Epithelial cell of proximal tubule (primary cell): ENCODE measurements at regions not wholly inside any gene's neighbourhood (a gene's known extent, or its start where the extent isn't known, plus 50 kb on each side); places are given as distances from the start of the nearest gene placed in this dataset.

ENCODE experiments used
- DNase-seq: peaks from one replicate; pipeline ENCODE4 v3.0.0-alpha.2; 2011; ENCODE audit warnings: low read depth
- H3K4me3 ChIP-seq: 2 replicates; pipeline ENCODE4 v1.5.1; 2011; ENCODE audit warnings: low read depth, mild to moderate bottlenecking, low read length
- TF ChIP-seq, protein P1 (sequence below): conservative IDR thresholded peaks from 2 replicates; pipeline ENCODE4 v1.5.1; 2012; ENCODE audit warnings: low read depth, mild to moderate bottlenecking, low read length

DNA sequence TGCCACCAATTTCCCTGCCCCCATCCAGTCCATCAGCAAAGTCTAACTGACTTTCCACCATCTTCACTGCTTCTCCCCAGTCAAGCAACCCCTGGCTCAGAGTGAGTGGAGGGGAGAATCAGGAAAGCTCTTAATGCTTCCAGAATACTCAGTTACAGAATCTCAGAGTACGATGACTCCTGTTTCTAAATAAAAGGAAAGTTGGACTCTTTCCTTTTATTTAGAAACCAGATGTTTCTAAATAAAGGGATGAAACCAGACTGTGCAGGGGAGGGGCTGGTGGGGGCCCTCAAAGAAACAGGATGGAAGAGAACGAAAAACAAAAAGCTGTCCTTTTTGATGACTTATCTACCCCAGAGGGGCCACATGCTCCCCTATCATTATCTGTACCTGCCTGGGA is 85.2 kb upstream of the PPM1J start:
- no peak overlapping the region for H3K4me3 ChIP-seq
- TF ChIP-seq, protein P1, sequence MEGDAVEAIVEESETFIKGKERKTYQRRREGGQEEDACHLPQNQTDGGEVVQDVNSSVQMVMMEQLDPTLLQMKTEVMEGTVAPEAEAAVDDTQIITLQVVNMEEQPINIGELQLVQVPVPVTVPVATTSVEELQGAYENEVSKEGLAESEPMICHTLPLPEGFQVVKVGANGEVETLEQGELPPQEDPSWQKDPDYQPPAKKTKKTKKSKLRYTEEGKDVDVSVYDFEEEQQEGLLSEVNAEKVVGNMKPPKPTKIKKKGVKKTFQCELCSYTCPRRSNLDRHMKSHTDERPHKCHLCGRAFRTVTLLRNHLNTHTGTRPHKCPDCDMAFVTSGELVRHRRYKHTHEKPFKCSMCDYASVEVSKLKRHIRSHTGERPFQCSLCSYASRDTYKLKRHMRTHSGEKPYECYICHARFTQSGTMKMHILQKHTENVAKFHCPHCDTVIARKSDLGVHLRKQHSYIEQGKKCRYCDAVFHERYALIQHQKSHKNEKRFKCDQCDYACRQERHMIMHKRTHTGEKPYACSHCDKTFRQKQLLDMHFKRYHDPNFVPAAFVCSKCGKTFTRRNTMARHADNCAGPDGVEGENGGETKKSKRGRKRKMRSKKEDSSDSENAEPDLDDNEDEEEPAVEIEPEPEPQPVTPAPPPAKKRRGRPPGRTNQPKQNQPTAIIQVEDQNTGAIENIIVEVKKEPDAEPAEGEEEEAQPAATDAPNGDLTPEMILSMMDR = no peak
- DNase-seq = no peak

DNA sequence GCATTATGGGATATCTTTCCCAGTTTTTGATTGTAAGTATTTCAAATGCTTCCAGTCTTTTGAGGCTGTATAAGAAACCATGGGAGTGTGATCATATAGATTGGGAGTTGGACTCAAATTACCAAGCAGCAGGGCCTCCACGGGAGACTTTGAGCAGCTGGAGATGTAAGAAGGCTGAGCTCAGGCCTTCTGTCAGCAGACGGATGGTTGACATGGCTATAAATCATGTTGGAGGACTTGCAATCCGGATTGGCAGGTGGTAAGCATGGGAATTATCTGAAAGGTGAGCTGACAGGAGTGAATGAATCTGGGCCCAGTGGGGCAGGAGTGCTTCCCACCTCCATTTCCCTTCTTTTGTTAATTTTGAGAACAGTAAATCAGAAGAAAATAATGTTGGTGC is 83.2 kb upstream of the PPM1J start:
- no peak overlapping the region for H3K4me3 ChIP-seq
- DNase-seq = no peak
- TF ChIP-seq, protein P1 = no peak

DNA sequence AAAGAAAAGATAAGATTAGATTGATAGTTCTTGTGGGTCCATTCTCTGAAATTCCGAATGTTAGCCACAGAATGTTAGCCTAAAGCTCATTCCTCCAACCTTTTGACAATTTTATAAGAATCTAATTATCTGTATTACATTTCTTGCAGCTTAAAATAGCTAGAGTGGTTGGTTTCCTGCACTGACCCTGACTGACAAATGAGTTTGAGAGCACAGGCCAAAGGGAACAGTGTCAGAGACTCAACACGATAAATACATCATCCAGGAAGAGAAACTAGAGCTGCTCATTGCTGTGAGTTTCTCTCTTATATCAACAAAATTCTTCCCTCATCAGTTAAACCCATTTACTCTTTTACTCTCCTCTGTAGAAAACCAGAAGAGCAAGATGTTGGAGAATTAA is 82.1 kb upstream of the PPM1J start:
- H3K4me3 ChIP-seq = no peak overlapping the region
- TF ChIP-seq, protein P1 = no peak
- no peak for DNase-seq

DNA sequence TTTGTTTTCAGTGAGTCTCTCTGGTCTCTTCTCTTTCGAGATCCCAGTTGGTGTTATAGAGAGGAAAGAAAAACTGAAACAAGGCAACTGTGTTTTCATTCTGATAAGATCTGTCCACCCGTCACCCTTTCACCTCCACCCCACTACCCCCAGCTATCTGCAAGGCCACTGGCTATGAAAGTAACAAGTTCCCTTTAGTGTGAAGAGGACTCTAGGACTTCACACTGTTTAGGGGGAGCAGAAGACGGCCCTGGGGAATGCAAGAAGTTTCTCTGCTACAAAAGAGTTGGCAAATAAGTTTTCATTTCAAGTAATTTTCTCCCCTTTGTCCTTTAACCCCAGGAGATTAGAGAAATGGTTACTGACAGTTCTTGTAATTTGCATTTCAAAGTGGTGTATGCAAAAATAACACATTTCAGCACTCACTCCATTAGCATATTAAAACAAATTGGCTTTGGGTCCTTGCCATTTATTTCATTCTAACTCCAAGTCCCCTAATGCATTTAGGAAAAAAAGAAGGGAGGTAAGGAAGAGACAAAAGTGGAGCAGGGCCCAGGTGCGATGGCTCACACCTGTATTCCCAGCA is 79.6 kb upstream of the PPM1J start:
- DNase-seq = no peak
- TF ChIP-seq, protein P1 = no peak
- no peak overlapping the region for H3K4me3 ChIP-seq

DNA sequence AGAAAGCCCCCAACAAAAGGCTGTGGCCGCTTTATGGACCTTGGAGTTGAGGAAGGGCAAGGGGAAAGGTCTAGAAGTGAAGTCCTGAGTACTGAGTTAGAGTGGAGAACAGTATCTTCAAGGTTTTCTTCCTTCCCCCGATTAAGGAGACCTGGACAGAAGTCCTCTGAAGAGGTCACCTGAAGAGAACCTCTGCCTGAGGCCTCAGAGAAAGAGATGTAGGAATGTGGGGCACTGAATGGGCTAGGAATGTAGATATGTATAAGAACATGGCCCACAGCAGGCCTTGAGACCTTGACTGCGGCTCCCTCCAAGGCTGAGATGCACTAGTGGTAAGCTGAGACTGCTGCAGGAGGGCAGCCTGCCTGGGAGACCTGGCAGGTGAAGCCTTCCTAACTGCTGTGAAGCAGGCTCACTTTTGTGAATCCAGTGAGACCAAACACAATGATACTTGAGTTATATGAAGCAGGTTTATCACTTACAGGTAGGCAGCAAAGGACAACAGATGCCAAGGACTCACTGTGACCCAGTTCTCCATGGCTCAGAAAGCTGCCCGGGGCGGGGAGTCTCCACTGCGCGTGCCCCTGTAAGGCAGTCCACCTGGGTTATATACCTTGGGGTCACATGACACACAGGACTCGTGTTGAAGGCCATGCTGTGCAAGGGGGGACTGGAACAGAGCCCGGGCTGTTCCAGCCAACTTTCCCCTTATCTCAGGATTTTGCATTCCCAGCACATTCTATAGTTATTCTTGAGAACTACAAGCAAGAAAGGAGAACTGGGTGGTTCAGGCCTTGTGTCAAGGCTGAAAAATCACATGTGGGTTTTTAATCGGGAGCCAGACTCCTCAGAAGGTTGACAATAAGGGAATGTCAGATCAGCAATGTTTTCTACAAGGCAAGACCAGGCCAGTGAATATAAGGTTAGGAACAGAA is 78.8 kb upstream of the PPM1J start:
- TF ChIP-seq, protein P1 = no peak
- no peak overlapping the region for H3K4me3 ChIP-seq
- no peak for DNase-seq

DNA sequence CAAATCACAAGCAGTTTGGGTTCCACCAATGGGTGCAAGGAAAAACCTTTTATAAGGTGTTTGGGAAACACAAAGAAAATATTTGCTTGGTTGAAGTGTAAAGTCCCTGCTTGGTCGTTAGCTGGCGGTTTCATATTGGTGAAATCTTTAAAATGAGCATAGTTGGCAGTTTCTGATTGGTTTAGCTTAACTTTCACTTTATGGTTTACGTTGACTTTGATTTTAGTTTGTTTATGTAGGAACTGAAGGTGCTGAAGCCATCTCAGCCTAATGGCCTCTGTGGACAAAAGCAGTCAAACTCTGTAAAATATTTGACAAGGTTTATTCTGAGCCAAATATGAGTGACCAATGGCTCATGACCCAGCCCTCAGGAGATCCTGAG is 76.6 kb upstream of the PPM1J start:
- DNase-seq = no peak
- no peak overlapping the region for H3K4me3 ChIP-seq
- TF ChIP-seq, protein P1 = no peak
